K562 (cell line): ENCODE measurements at regions not wholly inside any gene's neighbourhood (a gene's known extent, or its start where the extent isn't known, plus 50 kb on each side); places are given as distances from the start of the nearest gene placed in this dataset.

Experiments
- CAMTA2 ChIP-seq: fragments of 250-450 bp; sonication (Bioruptor Pico); conservative IDR thresholded peaks from 2 replicates; pipeline ENCODE4 v1.5.1; 2022
- HDAC2 ChIP-seq: fragments of 450-650 bp; IDR thresholded peaks from 2 replicates; pipeline ENCODE4 v1.6.1; 2016; ENCODE audit warnings: mild to moderate bottlenecking
- HNRNPK ChIP-seq: fragments of 200-400 bp; formaldehyde crosslinking; IDR thresholded peaks from one replicate; pipeline ENCODE4 v1.6.1; 2018; ENCODE audit warnings: mild to moderate bottlenecking, low read depth, low read length; ENCODE audit not compliant: poor library complexity, severe bottlenecking
- KDM1A ChIP-seq, 2 experiments: fragments of 450-650 bp; IDR thresholded peaks; 2 replicates each; pipeline ENCODE4 v1.6.1; 2016; ENCODE audit warnings: mild to moderate bottlenecking in 2 of 2
- KHSRP ChIP-seq: fragments of 450-650 bp; IDR thresholded peaks from 2 replicates; pipeline ENCODE4 v1.6.1; 2017
- KLF16 ChIP-seq: IDR thresholded peaks from 2 replicates; pipeline ENCODE4 v1.6.1; 2016; ENCODE audit warnings: antibody characterized with exemption
- NCOA2 ChIP-seq, 2 experiments: fragments of 450-650 bp; IDR thresholded peaks; 2 replicates each; pipeline ENCODE4 v1.6.1; 2018; ENCODE audit warnings: mild to moderate bottlenecking in 2 of 2, moderate library complexity in 1 of 2; ENCODE audit not compliant: partially characterized antibody in 2 of 2
- SAP30 ChIP-seq: fragments of 200-600 bp; sonication (generic); IDR thresholded peaks from 2 replicates; pipeline ENCODE4 v1.6.1; 2012; ENCODE audit warnings: borderline replicate concordance, low read depth, mild to moderate bottlenecking, moderate library complexity, low read length, control low read depth, inconsistent platforms; ENCODE audit not compliant: insufficient read depth, poor library complexity, severe bottlenecking
- SMARCA4 ChIP-seq: fragments of 450-650 bp; IDR thresholded peaks from 2 replicates; pipeline ENCODE4 v1.6.1; 2016
- TEAD2 ChIP-seq: fragments of 450-650 bp; IDR thresholded peaks from 2 replicates; pipeline ENCODE4 v1.6.1; 2016; ENCODE audit warnings: missing genetic modification characterization, control low read depth, missing compliant biosample characterization
- THRAP3 ChIP-seq: fragments of 450-650 bp; IDR thresholded peaks from 2 replicates; pipeline ENCODE4 v1.6.1; 2016; ENCODE audit warnings: mild to moderate bottlenecking, inconsistent platforms, borderline replicate concordance
- U2AF2 ChIP-seq: fragments of 200-400 bp; formaldehyde crosslinking; optimal IDR thresholded peaks from 2 replicates; pipeline ENCODE3; 2017; ENCODE audit warnings: low read depth, mild to moderate bottlenecking, low read length
- ZEB2 ChIP-seq: fragments of 450-650 bp; IDR thresholded peaks from 2 replicates; pipeline ENCODE4 v1.6.1; 2016
- ZNF12 ChIP-seq: sonication (generic); formaldehyde crosslinking; IDR thresholded peaks from 2 replicates; pipeline ENCODE4 v1.4.0; 2020; ENCODE audit warnings: mild to moderate bottlenecking, missing genetic modification reagents
- TF ChIP-seq, protein P1 (sequence below): sonication (generic); formaldehyde crosslinking; IDR thresholded peaks from 2 replicates; pipeline ENCODE4 v1.8.1; 2022; ENCODE audit warnings: missing genetic modification reagents
- TF ChIP-seq, protein P2 (sequence below): IDR thresholded peaks from 2 replicates; pipeline ENCODE4 v1.6.1; 2012; ENCODE audit warnings: low read depth, low read length, improper control_type of control experiment, borderline replicate concordance
- TF ChIP-seq, protein P3 (sequence below): sonication (generic); formaldehyde crosslinking; IDR thresholded peaks from 2 replicates; pipeline ENCODE4 v1.8.1; 2023; ENCODE audit warnings: mild to moderate bottlenecking, missing genetic modification reagents
- TF ChIP-seq, protein P4 (sequence below), 2 experiments: IDR thresholded peaks; 2 replicates each; pipeline ENCODE4 v1.6.1; 2011; ENCODE audit warnings: borderline replicate concordance in 1 of 2, control low read depth in 1 of 2, low read depth in 1 of 2, low read length in 1 of 2, mild to moderate bottlenecking in 1 of 2, mixed read lengths in 1 of 2, moderate library complexity in 1 of 2; ENCODE audit not compliant: insufficient read depth in 1 of 2, insufficient read length in 1 of 2, poor library complexity in 1 of 2, severe bottlenecking in 1 of 2; ENCODE audit errors: extremely low read depth in 1 of 2
- TF ChIP-seq, protein P5 (sequence below): fragments of 450-650 bp; IDR thresholded peaks from 2 replicates; pipeline ENCODE4 v1.6.1; 2017; ENCODE audit warnings: antibody characterized with exemption, mild to moderate bottlenecking

DNA sequence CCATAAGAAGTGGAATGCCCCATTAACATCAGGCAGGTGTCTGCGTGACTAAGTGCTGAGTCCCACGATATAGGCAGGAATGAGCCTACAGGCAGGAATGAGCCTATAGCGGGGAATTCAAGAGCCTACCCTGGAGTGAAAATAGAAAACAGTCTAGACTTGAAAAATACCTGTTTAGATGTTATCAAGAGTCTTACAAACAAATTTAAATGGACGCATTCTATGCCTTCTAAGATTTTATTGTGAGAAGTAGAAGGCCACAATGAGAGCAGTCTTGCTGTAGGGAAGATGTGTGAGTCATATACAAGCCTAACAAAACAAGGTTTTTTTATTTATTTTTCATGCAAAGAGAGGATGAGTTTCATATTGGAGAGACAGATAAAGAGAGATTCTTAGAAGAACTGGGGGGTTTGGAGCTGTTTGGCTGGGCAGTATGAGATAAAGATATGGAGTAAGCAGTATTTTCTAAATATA lies 200.8 kb upstream of the ZC3H12C start (continued):
- TF ChIP-seq, protein P1, sequence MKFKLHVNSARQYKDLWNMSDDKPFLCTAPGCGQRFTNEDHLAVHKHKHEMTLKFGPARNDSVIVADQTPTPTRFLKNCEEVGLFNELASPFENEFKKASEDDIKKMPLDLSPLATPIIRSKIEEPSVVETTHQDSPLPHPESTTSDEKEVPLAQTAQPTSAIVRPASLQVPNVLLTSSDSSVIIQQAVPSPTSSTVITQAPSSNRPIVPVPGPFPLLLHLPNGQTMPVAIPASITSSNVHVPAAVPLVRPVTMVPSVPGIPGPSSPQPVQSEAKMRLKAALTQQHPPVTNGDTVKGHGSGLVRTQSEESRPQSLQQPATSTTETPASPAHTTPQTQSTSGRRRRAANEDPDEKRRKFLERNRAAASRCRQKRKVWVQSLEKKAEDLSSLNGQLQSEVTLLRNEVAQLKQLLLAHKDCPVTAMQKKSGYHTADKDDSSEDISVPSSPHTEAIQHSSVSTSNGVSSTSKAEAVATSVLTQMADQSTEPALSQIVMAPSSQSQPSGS (CRISPR knock-in tag): no peak
- TF ChIP-seq KDM1A (IDR thresholded peaks at IDR 0.05): peak; percentile 42 to 51; a peak in 3 of 4 replicates
- TF ChIP-seq SAP30: no peak
- TF ChIP-seq, protein P2, sequence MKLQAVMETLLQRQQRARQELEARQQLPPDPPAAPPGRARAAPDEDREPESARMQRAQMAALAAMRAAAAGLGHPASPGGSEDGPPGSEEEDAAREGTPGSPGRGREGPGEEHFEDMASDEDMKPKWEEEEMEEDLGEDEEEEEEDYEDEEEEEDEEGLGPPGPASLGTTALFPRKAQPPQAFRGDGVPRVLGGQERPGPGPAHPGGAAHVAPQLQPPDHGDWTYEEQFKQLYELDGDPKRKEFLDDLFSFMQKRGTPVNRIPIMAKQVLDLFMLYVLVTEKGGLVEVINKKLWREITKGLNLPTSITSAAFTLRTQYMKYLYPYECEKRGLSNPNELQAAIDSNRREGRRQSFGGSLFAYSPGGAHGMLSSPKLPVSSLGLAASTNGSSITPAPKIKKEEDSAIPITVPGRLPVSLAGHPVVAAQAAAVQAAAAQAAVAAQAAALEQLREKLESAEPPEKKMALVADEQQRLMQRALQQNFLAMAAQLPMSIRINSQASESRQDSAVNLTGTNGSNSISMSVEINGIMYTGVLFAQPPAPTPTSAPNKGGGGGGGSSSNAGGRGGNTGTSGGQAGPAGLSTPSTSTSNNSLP: peak; percentile 72; the same call in 1 of the 2 replicates
- TF ChIP-seq THRAP3: no peak
- no peak for TF ChIP-seq CAMTA2 (CRISPR knock-in tag)
- TF ChIP-seq, protein P3, sequence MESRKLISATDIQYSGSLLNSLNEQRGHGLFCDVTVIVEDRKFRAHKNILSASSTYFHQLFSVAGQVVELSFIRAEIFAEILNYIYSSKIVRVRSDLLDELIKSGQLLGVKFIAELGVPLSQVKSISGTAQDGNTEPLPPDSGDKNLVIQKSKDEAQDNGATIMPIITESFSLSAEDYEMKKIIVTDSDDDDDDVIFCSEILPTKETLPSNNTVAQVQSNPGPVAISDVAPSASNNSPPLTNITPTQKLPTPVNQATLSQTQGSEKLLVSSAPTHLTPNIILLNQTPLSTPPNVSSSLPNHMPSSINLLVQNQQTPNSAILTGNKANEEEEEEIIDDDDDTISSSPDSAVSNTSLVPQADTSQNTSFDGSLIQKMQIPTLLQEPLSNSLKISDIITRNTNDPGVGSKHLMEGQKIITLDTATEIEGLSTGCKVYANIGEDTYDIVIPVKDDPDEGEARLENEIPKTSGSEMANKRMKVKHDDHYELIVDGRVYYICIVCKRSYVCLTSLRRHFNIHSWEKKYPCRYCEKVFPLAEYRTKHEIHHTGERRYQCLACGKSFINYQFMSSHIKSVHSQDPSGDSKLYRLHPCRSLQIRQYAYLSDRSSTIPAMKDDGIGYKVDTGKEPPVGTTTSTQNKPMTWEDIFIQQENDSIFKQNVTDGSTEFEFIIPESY: no peak
- TF ChIP-seq NCOA2 (IDR thresholded peaks at IDR 0.05; ENCODE audit: partially characterized antibody in 2 of 2): no peak
- TF ChIP-seq ZEB2: peak; percentile 36; the same call in 1 of the 2 replicates
- TF ChIP-seq KHSRP: no peak
- TF ChIP-seq HDAC2: no peak
- 0 out of 2 replicates have a peak, but pooled peaks have one; percentile 24 for TF ChIP-seq KLF16
- TF ChIP-seq, protein P4, sequence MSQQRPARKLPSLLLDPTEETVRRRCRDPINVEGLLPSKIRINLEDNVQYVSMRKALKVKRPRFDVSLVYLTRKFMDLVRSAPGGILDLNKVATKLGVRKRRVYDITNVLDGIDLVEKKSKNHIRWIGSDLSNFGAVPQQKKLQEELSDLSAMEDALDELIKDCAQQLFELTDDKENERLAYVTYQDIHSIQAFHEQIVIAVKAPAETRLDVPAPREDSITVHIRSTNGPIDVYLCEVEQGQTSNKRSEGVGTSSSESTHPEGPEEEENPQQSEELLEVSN (IDR thresholded peaks at IDR 0.05; ENCODE audit: borderline replicate concordance in 1 of 2, extremely low read depth in 1 of 2, insufficient read depth in 1 of 2, insufficient read length in 1 of 2, low read depth in 1 of 2, low read length in 1 of 2, poor library complexity in 1 of 2, severe bottlenecking in 1 of 2): no peak
- peak; percentile 89 for TF ChIP-seq SMARCA4
- TF ChIP-seq HNRNPK: no peak
- TF ChIP-seq TEAD2 (tag): no peak
- no peak for TF ChIP-seq ZNF12 (CRISPR knock-in tag)
- no peak for TF ChIP-seq U2AF2
- TF ChIP-seq, protein P5, sequence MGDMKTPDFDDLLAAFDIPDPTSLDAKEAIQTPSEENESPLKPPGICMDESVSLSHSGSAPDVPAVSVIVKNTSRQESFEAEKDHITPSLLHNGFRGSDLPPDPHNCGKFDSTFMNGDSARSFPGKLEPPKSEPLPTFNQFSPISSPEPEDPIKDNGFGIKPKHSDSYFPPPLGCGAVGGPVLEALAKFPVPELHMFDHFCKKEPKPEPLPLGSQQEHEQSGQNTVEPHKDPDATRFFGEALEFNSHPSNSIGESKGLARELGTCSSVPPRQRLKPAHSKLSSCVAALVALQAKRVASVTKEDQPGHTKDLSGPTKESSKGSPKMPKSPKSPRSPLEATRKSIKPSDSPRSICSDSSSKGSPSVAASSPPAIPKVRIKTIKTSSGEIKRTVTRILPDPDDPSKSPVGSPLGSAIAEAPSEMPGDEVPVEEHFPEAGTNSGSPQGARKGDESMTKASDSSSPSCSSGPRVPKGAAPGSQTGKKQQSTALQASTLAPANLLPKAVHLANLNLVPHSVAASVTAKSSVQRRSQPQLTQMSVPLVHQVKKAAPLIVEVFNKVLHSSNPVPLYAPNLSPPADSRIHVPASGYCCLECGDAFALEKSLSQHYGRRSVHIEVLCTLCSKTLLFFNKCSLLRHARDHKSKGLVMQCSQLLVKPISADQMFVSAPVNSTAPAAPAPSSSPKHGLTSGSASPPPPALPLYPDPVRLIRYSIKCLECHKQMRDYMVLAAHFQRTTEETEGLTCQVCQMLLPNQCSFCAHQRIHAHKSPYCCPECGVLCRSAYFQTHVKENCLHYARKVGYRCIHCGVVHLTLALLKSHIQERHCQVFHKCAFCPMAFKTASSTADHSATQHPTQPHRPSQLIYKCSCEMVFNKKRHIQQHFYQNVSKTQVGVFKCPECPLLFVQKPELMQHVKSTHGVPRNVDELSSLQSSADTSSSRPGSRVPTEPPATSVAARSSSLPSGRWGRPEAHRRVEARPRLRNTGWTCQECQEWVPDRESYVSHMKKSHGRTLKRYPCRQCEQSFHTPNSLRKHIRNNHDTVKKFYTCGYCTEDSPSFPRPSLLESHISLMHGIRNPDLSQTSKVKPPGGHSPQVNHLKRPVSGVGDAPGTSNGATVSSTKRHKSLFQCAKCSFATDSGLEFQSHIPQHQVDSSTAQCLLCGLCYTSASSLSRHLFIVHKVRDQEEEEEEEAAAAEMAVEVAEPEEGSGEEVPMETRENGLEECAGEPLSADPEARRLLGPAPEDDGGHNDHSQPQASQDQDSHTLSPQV: peak; percentile 60; the same call in 1 of the 2 replicates
